T-helper 2 cell treated with Interferon-gamma antibody and Interleukin-4, amounts not matched to agents 5 μg/mL and 100 μg/mL, for 36 hours (primary cell): ENCODE measurements at regions not wholly inside any gene's neighbourhood (a gene's known extent, or its start where the extent isn't known, plus 50 kb on each side); places are given as distances from the start of the nearest gene placed in this dataset.

Source experiments
- DNase-seq: peaks from one replicate; pipeline ENCODE4 v3.0.0; 2021; ENCODE audit warnings: low spot score
- H3K27ac Mint-ChIP-seq: one replicate; pipeline ENCODE4 v1.8.0; 2021; ENCODE audit warnings: mild to moderate bottlenecking, mixed read lengths
- H3K27me3 Mint-ChIP-seq: one replicate; pipeline ENCODE4 v1.8.0; 2021; ENCODE audit warnings: low read depth, mixed read lengths
- H3K36me3 Mint-ChIP-seq: one replicate; pipeline ENCODE4 v1.8.0; 2021; ENCODE audit warnings: low read depth, mixed read lengths
- H3K4me1 Mint-ChIP-seq: one replicate; pipeline ENCODE4 v1.8.0; 2021; ENCODE audit warnings: low read depth, mixed read lengths
- H3K4me3 Mint-ChIP-seq: one replicate; pipeline ENCODE4 v1.8.0; 2022; ENCODE audit warnings: mild to moderate bottlenecking, moderate library complexity, mixed read lengths
- H3K9me3 Mint-ChIP-seq: one replicate; pipeline ENCODE4 v1.8.0; 2021; ENCODE audit warnings: mixed read lengths

DNA sequence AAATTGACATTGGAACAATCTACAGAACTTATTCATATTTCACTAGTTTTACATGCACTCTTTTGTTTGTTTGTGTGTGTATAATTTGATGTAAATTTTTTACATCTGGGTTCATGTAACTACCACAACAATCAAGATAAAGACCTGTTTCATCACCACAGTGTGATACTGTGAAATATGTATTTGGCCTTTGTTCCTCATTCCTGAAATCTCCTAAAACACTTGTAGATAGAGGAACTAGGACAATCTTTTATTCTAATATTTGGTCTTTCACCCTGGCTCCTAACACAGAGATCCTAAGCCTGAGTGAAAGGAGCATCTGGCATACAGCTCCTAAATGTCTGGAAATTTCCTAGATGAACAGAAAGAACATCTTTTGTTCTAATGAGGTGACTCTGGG lies 155.0 kb upstream of the GPR149 start:
- no peak overlapping the region for H3K27ac Mint-ChIP-seq
- H3K4me3 Mint-ChIP-seq = no peak overlapping the region
- no peaks in the 10 kb centered on the region for H3K4me1 Mint-ChIP-seq
- no peaks in the 10 kb centered on the region for H3K36me3 Mint-ChIP-seq
- no peak for DNase-seq
- H3K9me3 Mint-ChIP-seq = no peaks in the 10 kb centered on the region
- H3K27me3 Mint-ChIP-seq = no peaks in the 10 kb centered on the region

DNA sequence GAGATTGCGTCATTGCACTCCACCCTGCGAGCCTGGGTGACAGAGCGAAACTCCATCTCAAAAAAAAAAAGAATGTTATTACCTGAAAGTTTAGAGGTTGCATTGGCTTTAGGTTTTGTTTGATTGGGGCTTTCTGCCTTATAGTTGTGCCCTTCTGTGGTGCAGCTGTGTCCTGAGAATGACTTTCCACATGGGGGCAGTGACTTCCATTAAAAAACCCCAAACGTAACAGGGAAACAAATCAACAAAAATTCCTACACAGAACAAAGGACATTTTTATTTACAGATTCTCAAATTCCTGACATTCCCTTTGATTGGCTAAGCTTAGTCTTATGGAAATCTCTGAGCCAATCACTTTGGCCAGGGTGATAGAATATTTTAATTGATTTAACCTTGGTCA lies 154.1 kb upstream of the GPR149 start:
- Mint-ChIP-seq H3K9me3 (no peaks in the 10 kb centered on the region), H3K4me1 (no peaks in the 10 kb centered on the region), H3K36me3 (no peaks in the 10 kb centered on the region), H3K27me3 (no peaks in the 10 kb centered on the region), H3K27ac (no peak overlapping the region), H3K4me3 (no peak overlapping the region)
- DNase-seq = no peak

DNA sequence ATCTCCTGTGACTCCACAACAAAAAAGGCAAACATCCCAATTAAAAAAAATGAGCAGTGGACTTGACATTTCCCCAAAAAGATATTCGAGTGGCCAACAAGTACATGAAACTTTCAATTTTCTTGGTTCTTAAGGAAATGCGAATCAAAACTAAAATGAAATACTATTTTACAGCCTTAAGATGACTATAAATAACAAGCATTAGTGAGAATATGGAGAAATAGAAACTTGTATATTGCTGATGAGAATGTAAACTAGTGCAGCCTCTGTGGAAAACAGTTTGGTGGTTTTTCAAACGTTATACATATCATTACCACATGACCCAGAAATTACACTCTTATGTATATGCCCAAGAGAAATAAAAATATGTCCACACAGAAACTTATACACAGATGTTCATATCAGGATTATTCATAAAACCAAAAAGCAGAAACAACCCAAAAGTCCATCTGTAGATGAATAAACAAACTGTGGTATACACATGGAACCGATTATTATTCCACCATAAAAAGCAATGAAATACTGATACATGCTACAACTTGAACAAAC lies 153.2 kb upstream of the GPR149 start:
- Mint-ChIP-seq H3K4me1 (no peaks in the 10 kb centered on the region), H3K27ac (no peak overlapping the region), H3K27me3 (no peaks in the 10 kb centered on the region), H3K36me3 (no peaks in the 10 kb centered on the region), H3K9me3 (no peaks in the 10 kb centered on the region), H3K4me3 (no peak overlapping the region)
- DNase-seq = no peak

DNA sequence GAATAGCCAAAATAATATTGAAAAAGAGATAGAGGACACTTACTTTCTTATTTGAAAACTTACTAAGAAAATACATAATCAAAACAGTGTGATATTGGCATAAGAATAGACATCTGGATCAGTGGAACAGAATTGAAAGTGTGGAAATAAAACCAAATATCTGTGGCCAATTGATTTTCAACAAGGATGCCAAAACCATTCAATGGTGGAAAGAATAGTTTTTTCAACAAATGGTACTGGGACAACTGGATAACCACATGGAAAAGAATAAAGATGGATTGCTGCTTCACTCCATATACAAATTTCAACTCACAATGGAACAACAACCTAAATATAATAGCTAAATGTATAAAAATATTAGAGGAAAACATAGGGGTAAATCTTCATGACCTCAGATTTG lies 152.5 kb upstream of the GPR149 start:
- no peaks in the 10 kb centered on the region for H3K4me1 Mint-ChIP-seq
- no peak overlapping the region for H3K4me3 Mint-ChIP-seq
- no peaks in the 10 kb centered on the region for H3K27me3 Mint-ChIP-seq
- no peak for DNase-seq
- no peak overlapping the region for H3K27ac Mint-ChIP-seq
- no peaks in the 10 kb centered on the region for H3K36me3 Mint-ChIP-seq
- no peaks in the 10 kb centered on the region for H3K9me3 Mint-ChIP-seq

DNA sequence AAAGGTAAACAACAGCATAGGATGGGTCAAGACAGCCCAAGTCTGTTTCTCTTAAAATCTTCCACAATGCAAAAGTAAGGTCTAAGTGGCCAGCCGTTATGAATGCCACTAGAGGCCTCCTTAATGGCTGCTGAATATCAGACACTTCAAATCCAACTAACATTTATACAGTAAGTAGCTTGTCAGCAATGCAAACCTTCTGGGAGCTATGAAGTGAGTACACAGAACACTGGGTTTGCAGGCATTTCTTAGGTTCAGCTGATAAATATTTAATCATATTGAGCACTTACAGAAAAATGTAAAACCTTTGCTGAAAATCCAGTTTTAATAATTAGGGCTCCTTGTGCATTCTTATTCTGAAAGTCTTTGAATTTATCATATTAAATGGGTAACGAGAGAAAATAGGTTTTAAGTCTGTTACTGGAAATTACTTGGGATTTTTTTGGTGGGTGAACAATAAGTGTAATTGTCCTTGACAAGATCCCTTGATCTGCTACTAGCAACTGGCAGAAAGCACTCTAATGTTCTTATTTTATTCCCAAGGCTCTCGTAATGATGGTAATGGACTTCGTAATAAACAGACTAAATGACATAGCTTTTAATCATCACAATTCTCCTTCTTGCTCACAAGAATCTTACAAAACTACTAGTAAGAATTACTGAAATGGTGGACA lies 141.7 kb upstream of the GPR149 start:
- no peaks in the 10 kb centered on the region for H3K9me3 Mint-ChIP-seq
- no peaks in the 10 kb centered on the region for H3K27me3 Mint-ChIP-seq
- H3K4me1 Mint-ChIP-seq = no peaks in the 10 kb centered on the region
- H3K27ac Mint-ChIP-seq = no peak overlapping the region
- DNase-seq = no peak
- no peak overlapping the region for H3K4me3 Mint-ChIP-seq
- no peaks in the 10 kb centered on the region for H3K36me3 Mint-ChIP-seq

DNA sequence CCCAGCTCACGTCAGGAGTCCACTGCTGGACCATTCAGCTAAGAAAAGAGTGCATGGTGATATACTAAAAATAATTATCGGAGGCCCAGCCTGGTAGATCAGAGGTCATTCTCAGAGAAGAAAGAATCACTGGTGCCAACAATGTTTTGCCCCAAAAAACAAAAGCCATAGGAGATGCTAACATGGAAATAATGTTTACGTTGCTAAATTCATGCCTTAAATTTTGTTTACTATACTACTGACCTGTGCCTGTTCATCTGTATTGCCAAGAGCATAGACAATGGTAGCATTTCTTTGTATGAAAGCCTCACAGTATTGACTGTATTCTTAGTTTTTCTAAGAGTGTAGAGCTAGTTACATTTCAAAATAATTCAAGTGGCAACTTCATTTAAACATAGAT lies 138.1 kb upstream of the GPR149 start:
- H3K36me3 Mint-ChIP-seq = no peaks in the 10 kb centered on the region
- no peaks in the 10 kb centered on the region for H3K9me3 Mint-ChIP-seq
- H3K4me3 Mint-ChIP-seq = no peak overlapping the region
- H3K4me1 Mint-ChIP-seq = no peaks in the 10 kb centered on the region
- no peak for DNase-seq
- no peak overlapping the region for H3K27ac Mint-ChIP-seq
- H3K27me3 Mint-ChIP-seq = no peaks in the 10 kb centered on the region

DNA sequence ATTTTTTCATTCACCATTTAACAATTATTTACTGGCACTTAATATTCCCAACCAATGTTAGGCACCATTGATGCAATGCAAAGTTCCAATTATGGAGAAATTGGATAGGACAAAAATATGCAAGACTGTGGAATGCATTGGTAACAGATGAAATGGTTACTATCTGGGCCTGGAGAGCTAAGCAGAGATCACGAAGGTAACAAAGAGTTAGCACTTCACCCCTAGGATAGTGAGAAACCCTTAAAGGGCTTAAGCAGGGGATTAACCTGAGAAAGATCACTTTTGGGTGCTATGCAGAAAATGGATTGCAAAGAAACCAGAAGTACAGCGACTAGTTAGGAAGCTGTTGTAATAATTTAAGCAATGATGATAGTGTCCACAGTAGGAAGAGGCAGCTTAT lies 129.6 kb upstream of the GPR149 start:
- Mint-ChIP-seq H3K36me3 (no peaks in the 10 kb centered on the region), H3K4me3 (no peak overlapping the region), H3K27ac (no peak overlapping the region), H3K27me3 (no peaks in the 10 kb centered on the region), H3K9me3 (no peaks in the 10 kb centered on the region), H3K4me1 (no peaks in the 10 kb centered on the region)
- DNase-seq = no peak

DNA sequence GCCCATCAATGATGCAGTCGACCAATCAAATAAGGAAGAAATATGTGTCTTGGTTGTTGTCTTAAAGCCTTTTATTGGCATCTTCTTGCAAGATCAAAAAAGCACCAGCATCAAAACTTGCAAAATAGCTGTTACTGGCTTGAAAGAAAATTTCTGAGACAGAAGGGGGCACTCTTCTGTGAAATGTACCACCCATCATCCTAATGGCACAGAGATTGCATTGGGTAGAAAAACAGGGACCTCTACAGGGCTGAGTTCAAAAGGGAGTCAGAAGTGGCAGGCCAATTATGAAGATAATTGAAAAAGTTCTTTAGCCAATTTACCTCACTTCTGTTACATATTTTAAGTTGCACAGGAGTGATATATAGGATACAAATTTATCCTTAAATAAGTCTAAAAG lies 122.3 kb upstream of the GPR149 start:
- H3K4me1 Mint-ChIP-seq = no peaks in the 10 kb centered on the region
- H3K27ac Mint-ChIP-seq = no peak overlapping the region
- H3K9me3 Mint-ChIP-seq = no peaks in the 10 kb centered on the region
- no peaks in the 10 kb centered on the region for H3K27me3 Mint-ChIP-seq
- no peaks in the 10 kb centered on the region for H3K36me3 Mint-ChIP-seq
- H3K4me3 Mint-ChIP-seq = no peak overlapping the region
- no peak for DNase-seq

DNA sequence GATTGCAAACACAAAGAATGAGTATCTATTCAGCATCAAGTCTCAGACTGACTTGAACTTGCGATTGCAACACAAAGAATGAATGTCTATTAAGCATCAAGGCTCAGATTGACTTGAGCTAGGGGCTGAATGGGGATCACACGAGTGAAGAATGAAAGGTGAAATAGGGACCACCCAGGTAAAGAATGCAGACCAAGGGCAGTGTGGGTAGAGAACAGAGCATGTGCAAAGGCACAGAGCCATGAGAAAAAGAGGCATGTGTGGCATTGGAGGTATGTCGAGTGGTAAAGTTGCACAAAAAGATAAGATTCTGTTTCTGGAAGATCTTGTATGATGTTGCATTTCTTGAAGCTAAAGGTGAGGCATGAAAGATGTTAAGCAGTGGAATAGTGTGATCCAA lies 119.4 kb upstream of the GPR149 start:
- DNase-seq = no peak
- Mint-ChIP-seq H3K9me3 (no peaks in the 10 kb centered on the region), H3K36me3 (no peaks in the 10 kb centered on the region), H3K4me1 (no peaks in the 10 kb centered on the region), H3K27ac (no peak overlapping the region), H3K27me3 (no peaks in the 10 kb centered on the region), H3K4me3 (no peak overlapping the region)

DNA sequence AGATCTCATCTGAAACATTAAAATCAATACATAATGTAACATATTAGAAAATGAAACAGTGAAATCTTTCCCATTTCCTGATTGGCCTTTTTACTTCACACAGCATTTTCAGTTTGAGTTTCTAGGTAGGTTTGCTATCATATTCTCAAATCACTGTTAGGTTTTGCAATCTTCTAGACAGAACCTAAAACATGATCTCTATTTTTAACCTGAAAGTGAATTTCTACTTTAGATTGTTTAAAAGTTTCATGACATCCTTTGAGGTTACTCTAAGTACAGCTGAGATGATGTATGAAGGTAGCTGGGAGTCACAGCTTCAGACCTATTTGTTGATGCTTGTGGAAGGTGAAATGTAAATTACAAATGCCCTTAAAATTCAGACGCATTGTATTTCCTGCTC lies 118.4 kb upstream of the GPR149 start:
- Mint-ChIP-seq H3K9me3 (no peaks in the 10 kb centered on the region), H3K36me3 (no peaks in the 10 kb centered on the region), H3K4me3 (no peak overlapping the region), H3K27me3 (no peaks in the 10 kb centered on the region), H3K27ac (no peak overlapping the region), H3K4me1 (no peaks in the 10 kb centered on the region)
- no peak for DNase-seq

DNA sequence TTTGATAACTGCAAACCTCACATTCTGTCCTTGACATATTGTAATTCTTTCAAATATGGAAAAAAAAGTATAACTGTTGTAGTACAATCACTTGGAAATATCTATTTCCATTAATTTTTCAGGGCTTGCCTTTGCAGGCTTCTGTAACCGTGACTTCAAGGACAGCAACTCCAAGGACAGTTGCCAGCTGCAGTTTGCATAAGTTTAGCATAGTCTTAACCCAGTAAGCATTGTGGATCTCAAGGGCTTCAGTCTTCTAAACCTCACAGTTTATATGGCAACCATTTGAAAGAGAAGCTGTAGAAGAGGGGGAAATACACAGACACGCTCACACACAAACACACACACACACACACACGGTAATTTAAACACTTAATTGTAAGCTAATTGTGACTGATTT lies 112.8 kb upstream of the GPR149 start:
- no peaks in the 10 kb centered on the region for H3K36me3 Mint-ChIP-seq
- H3K27ac Mint-ChIP-seq = no peak overlapping the region
- H3K4me3 Mint-ChIP-seq = no peak overlapping the region
- no peaks in the 10 kb centered on the region for H3K27me3 Mint-ChIP-seq
- DNase-seq = no peak
- H3K9me3 Mint-ChIP-seq = no peaks in the 10 kb centered on the region
- no peaks in the 10 kb centered on the region for H3K4me1 Mint-ChIP-seq

DNA sequence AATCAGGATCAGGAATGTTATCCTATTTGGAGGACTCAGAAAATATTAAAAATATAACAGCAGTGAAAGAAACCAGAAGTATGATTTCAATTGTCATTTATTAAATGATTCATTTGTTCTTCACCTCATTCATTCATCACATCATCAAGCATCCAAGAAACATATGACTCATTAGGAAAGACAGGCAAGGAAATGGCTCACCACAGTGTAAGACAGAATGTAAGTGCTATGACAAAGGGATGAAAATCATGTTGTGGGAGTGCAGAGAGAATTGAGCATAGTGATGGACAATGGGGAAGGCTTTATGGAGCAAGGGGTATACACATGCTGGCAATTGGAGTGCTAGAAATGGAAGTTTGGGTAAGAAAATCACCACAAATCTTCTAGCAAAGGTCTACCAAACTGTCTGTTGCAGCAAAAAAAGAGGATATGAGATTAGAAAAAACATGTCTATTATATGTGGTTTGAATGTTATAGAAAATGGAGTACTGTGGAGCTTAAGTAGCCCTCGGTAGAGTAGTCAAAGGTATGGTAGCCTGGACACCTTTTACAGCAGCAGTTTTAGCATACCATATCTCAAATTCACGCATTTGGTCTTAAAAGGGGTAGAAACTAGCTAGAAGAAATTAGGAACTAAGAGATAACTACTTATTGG lies 111.1 kb upstream of the GPR149 start:
- Mint-ChIP-seq H3K36me3 (no peaks in the 10 kb centered on the region), H3K27me3 (no peaks in the 10 kb centered on the region), H3K4me3 (no peak overlapping the region), H3K9me3 (no peaks in the 10 kb centered on the region), H3K4me1 (no peaks in the 10 kb centered on the region), H3K27ac (no peak overlapping the region)
- DNase-seq = no peak

DNA sequence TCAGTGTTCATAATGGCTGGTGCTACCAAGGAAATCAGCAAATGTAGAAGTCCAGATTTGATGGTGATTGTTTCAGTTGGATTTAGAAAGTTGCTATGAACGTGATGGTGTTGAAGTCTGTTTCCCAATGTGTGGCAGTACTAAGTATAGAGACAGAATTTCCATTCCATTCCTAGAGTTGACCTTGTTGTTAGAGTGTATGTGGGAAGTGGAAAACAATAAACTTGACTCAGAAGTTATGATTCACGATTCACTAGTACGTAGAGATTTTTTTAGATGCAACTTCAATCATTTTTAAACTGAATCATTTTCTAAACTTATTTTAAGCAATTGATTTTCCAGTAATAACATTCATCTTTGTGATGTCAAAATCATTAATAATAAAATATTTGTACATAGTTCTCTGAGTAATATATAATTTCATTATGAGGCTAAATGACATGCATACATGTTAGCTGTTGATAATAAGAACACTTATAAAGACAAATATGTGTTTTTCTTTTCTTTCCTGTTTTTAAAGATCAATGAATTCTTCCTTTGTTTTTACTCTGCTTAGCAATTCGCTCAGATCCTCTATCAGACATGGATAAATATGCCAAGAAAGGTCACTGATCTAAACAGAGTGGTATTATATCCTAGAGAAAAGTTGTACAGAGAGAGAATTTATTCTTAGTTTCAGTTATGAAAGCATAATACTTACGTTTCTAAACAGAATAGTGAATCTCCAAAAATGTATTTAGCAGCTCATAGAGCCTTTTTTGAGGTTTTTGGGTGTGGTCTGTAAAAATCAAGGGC lies 108.8 kb upstream of the GPR149 start:
- Mint-ChIP-seq H3K27ac (no peak overlapping the region), H3K36me3 (no peaks in the 10 kb centered on the region), H3K4me3 (no peak overlapping the region), H3K4me1 (no peaks in the 10 kb centered on the region), H3K9me3 (no peaks in the 10 kb centered on the region), H3K27me3 (no peaks in the 10 kb centered on the region)
- DNase-seq = no peak

DNA sequence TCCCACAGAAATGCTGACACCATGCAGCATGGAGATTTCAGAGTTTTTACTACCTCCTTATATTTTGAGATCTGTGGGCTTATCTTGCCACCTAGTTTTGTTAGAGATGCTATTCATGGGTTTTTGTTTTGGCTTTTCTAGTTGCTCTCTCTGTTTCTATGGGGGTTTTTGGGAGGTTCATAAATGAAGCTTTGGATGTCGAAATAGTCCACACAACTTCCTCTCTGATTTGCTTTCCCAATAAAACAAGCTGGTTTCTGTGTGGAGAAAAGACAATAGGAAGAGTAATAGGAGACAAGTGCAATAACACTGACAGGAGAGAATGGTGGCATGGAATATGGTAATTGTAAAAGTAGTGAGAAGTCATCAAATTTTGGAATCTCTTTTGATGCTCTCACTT lies 106.8 kb upstream of the GPR149 start:
- Mint-ChIP-seq H3K4me1 (no peaks in the 10 kb centered on the region), H3K36me3 (no peaks in the 10 kb centered on the region), H3K27ac (no peak overlapping the region), H3K27me3 (no peaks in the 10 kb centered on the region), H3K4me3 (no peak overlapping the region), H3K9me3 (no peaks in the 10 kb centered on the region)
- no peak for DNase-seq
